ENCODE measurements at regions not wholly inside any gene's neighbourhood (a gene's known extent, or its start where the extent isn't known, plus 50 kb on each side); places are given as distances from the start of the nearest gene placed in this dataset.

DNA sequence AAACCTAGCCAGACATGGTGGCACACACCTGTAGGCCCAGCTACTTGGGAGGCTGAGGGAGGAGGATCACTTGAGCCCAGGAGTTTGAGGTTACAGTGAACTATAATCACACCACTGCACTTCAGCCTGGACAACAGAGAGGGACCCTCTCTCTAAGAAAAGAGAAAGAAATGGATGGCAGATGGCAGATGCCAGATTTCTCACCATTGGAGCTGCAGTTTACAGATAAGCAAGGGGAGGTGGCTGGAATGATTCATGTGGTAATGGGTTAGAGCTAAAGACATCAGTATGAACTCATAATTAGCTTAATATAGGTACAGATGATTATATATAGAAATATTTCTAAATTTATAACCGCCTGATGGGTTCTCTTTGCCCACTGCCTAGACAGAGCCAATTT is 80.1 kb upstream of the IPO5 start:
- Histone ChIP-seq H3K9me3 (no peaks in the 10 kb centered on the region), H3K4me1 (no peaks in the 10 kb centered on the region), H3K27ac (no peak overlapping the region), H3K36me3 (no peaks in the 10 kb centered on the region), H3K4me3 (no peak overlapping the region), H3K27me3 (peaks cover 0 to 6% (median 0%) of the 10 kb centered on the region in 7 donors)
- TF ChIP-seq, protein P1, sequence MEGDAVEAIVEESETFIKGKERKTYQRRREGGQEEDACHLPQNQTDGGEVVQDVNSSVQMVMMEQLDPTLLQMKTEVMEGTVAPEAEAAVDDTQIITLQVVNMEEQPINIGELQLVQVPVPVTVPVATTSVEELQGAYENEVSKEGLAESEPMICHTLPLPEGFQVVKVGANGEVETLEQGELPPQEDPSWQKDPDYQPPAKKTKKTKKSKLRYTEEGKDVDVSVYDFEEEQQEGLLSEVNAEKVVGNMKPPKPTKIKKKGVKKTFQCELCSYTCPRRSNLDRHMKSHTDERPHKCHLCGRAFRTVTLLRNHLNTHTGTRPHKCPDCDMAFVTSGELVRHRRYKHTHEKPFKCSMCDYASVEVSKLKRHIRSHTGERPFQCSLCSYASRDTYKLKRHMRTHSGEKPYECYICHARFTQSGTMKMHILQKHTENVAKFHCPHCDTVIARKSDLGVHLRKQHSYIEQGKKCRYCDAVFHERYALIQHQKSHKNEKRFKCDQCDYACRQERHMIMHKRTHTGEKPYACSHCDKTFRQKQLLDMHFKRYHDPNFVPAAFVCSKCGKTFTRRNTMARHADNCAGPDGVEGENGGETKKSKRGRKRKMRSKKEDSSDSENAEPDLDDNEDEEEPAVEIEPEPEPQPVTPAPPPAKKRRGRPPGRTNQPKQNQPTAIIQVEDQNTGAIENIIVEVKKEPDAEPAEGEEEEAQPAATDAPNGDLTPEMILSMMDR (IDR thresholded peaks at IDR 0.05) = no peak
- WGBS, 2 donors = 89 to 96% methylated on average over 1 of the region's 1 CpG
- ATAC-seq (no peak), DNase-seq (no peak)
- intact Hi-C loops (cut with DNase I) = no loop called here

DNA sequence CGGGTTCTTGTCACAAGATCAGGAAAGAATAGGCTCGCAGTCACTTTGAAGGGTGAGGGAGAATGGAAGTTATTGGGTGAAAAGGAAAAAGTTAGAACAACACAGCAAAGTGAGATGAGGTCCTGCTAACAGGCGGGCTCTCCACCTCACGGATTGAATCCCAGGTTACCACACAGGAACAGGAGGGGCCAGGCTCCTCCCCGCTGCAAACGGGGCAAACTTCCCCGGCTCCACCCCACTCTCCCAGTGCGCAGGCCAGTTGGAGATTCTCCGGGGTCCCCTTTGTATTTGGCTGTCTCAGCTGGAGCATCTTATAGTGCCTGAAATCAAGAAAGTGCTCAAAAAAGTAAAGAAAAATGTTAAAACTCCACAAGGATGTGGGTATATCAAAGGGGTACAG is 78.3 kb upstream of the IPO5 start:
- WGBS, 2 donors = 60 to 67% methylated on average over 9 of the region's 9 CpGs
- Histone ChIP-seq H3K4me1 (peaks cover 0 to 9% (median 0%) of the 10 kb centered on the region in 9 donors), H3K27ac (no peak overlapping the region), H3K9me3 (no peaks in the 10 kb centered on the region), H3K36me3 (no peaks in the 10 kb centered on the region), H3K4me3 (peak overlapping the region in 1 of 10 donors; percentile 25), H3K27me3 (peaks cover 0 to 6% (median 0%) of the 10 kb centered on the region in 7 donors)
- ATAC-seq = no peak
- intact Hi-C loops (cut with DNase I) = no loop called here
- no peak for DNase-seq
- TF ChIP-seq, protein P1 (IDR thresholded peaks at IDR 0.05) = no peak

DNA sequence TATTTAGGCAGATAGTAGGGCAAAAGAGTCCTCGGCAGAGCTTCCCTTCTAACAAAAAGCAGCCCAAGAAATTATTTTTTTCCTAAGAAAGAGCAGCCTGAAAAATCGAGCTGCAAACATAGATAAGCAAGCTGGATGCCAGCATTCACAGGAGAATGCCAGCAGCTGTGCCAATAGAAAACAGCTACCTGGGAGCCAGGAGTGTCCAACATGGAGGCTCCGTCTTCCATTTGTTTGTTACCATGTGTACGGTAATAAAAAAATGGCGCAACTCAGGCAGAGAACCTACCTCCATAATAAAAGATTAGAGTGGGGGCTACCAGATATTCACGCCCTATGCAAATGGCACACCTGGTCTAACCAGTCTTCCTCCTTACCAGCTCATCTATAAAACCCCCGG is 77.6 kb upstream of the IPO5 start:
- Histone ChIP-seq H3K4me3 (no peak overlapping the region), H3K9me3 (no peaks in the 10 kb centered on the region), H3K27me3 (peaks cover 0 to 6% (median 0%) of the 10 kb centered on the region in 7 donors), H3K27ac (no peak overlapping the region), H3K36me3 (no peaks in the 10 kb centered on the region), H3K4me1 (peaks cover 0 to 12% (median 0%) of the 10 kb centered on the region in 9 donors)
- TF ChIP-seq, protein P1 (IDR thresholded peaks at IDR 0.05) = no peak
- ATAC-seq (no peak), DNase-seq (no peak)
- WGBS, 2 donors = 90% methylated on average over 7 of the region's 7 CpGs
- intact Hi-C loops (cut with DNase I) = no loop called here

DNA sequence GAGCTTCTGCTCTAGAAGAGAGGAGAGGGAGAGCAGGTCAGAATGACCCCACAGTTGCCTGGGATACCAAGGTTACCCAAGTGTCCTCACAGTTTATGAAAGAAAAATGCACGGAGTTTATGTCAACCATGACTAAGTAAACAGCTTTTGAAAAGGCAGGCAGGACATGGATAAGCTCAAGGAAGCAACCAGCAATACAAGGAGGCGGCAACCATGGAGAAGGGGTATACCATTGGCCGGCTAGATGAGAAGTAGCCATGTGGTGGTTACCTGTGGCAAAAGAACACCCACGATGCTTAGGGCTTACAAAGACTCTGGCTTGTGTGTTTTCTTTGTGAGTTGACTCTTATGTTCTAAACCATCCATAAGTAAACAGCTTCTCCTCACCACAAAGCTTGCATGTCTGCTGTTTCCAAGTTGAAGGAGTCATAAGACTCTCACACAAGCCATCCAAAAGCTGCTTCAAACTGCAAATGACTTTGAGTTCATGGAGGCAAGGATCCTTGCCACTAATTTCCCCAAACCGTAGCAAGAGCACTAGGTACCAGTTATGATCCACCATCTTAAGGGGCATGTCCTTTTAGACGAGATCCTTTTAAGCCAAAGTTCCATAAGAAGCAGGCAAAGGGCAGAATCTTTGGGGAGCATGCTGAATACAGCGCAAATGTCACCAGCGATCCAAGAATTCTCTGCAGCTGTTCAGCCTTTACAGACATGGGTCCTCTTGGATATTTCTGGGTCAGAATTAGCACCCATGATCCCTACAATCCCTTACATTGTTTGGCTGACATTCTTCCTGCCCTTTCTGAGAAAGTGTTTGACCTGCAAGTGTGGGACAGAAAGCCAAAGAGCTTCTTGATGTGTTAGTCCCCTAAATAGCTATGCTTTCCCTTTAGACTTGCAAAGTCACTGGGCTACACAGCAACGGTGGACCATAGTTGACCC is 74.8 kb upstream of the IPO5 start:
- intact Hi-C loops (cut with DNase I) = no loop called here
- WGBS, 2 donors = 91 to 92% methylated on average over 9 of the region's 9 CpGs
- H3K4me3 ChIP-seq = no peak overlapping the region
- TF ChIP-seq, protein P1 (IDR thresholded peaks at IDR 0.05) = no peak
- H3K9me3 ChIP-seq = no peaks in the 10 kb centered on the region
- H3K27me3 ChIP-seq = peaks cover 0 to 6% (median 0%) of the 10 kb centered on the region in 7 donors
- H3K27ac ChIP-seq = no peak overlapping the region
- no peak for ATAC-seq
- no peaks in the 10 kb centered on the region for H3K36me3 ChIP-seq
- DNase-seq = no peak
- H3K4me1 ChIP-seq = peaks cover 0 to 12% (median 0%) of the 10 kb centered on the region in 9 donors
